ENCODE measurements at regions not wholly inside any gene's neighbourhood (a gene's known extent, or its start where the extent isn't known, plus 50 kb on each side); places are given as distances from the start of the nearest gene placed in this dataset.

- TF ChIP-seq, protein P1, sequence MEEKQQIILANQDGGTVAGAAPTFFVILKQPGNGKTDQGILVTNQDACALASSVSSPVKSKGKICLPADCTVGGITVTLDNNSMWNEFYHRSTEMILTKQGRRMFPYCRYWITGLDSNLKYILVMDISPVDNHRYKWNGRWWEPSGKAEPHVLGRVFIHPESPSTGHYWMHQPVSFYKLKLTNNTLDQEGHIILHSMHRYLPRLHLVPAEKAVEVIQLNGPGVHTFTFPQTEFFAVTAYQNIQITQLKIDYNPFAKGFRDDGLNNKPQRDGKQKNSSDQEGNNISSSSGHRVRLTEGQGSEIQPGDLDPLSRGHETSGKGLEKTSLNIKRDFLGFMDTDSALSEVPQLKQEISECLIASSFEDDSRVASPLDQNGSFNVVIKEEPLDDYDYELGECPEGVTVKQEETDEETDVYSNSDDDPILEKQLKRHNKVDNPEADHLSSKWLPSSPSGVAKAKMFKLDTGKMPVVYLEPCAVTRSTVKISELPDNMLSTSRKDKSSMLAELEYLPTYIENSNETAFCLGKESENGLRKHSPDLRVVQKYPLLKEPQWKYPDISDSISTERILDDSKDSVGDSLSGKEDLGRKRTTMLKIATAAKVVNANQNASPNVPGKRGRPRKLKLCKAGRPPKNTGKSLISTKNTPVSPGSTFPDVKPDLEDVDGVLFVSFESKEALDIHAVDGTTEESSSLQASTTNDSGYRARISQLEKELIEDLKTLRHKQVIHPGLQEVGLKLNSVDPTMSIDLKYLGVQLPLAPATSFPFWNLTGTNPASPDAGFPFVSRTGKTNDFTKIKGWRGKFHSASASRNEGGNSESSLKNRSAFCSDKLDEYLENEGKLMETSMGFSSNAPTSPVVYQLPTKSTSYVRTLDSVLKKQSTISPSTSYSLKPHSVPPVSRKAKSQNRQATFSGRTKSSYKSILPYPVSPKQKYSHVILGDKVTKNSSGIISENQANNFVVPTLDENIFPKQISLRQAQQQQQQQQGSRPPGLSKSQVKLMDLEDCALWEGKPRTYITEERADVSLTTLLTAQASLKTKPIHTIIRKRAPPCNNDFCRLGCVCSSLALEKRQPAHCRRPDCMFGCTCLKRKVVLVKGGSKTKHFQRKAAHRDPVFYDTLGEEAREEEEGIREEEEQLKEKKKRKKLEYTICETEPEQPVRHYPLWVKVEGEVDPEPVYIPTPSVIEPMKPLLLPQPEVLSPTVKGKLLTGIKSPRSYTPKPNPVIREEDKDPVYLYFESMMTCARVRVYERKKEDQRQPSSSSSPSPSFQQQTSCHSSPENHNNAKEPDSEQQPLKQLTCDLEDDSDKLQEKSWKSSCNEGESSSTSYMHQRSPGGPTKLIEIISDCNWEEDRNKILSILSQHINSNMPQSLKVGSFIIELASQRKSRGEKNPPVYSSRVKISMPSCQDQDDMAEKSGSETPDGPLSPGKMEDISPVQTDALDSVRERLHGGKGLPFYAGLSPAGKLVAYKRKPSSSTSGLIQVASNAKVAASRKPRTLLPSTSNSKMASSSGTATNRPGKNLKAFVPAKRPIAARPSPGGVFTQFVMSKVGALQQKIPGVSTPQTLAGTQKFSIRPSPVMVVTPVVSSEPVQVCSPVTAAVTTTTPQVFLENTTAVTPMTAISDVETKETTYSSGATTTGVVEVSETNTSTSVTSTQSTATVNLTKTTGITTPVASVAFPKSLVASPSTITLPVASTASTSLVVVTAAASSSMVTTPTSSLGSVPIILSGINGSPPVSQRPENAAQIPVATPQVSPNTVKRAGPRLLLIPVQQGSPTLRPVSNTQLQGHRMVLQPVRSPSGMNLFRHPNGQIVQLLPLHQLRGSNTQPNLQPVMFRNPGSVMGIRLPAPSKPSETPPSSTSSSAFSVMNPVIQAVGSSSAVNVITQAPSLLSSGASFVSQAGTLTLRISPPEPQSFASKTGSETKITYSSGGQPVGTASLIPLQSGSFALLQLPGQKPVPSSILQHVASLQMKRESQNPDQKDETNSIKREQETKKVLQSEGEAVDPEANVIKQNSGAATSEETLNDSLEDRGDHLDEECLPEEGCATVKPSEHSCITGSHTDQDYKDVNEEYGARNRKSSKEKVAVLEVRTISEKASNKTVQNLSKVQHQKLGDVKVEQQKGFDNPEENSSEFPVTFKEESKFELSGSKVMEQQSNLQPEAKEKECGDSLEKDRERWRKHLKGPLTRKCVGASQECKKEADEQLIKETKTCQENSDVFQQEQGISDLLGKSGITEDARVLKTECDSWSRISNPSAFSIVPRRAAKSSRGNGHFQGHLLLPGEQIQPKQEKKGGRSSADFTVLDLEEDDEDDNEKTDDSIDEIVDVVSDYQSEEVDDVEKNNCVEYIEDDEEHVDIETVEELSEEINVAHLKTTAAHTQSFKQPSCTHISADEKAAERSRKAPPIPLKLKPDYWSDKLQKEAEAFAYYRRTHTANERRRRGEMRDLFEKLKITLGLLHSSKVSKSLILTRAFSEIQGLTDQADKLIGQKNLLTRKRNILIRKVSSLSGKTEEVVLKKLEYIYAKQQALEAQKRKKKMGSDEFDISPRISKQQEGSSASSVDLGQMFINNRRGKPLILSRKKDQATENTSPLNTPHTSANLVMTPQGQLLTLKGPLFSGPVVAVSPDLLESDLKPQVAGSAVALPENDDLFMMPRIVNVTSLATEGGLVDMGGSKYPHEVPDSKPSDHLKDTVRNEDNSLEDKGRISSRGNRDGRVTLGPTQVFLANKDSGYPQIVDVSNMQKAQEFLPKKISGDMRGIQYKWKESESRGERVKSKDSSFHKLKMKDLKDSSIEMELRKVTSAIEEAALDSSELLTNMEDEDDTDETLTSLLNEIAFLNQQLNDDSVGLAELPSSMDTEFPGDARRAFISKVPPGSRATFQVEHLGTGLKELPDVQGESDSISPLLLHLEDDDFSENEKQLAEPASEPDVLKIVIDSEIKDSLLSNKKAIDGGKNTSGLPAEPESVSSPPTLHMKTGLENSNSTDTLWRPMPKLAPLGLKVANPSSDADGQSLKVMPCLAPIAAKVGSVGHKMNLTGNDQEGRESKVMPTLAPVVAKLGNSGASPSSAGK (IDR thresholded peaks at IDR 0.05) = no peak
- TF ChIP-seq ZNF280B (CRISPR knock-in tag; IDR thresholded peaks at IDR 0.05) (no peak), CBFA2T3 (IDR thresholded peaks at IDR 0.05) (no peak), SIN3B (IDR thresholded peaks at IDR 0.05; ENCODE audit: low read depth) (no peak), HCFC1 (IDR thresholded peaks at IDR 0.05; ENCODE audit: low read depth, low read length) (no peak)
Measured at GRCh38 chr1:238306411-238306810, 415.7 kb upstream of the ZP4 start (continued).

Measured in K562 (cell line).